Heart left ventricle (tissue), 16 donors: ENCODE measurements at regions not wholly inside any gene's neighbourhood (a gene's known extent, or its start where the extent isn't known, plus 50 kb on each side); places are given as distances from the start of the nearest gene placed in this dataset.
A peak's percentile ranks its signal among the peaks of the same experiment; 100 is the strongest.

Source experiments
- ATAC-seq, 4 donors: fragments of 200-7000 bp; cut with Tn5 transposase; one replicate each; pipeline ENCODE4 v1.9.1; 2020 to 2022; ENCODE audit warnings: moderate library complexity in 4 of 4, mild to moderate bottlenecking in 3 of 4, moderate number of reproducible peaks in 1 of 4
- DNase-seq, 5 donors: peaks; one replicate each; pipeline ENCODE4 v3.0.0-alpha.2; 2020
- H3K27ac ChIP-seq, 12 donors: fragments of 200-600 bp; sonication (generic) in 4 of 12; one replicate each; pipeline versions ENCODE4 v1.5.0 to v1.8.0; 2016 to 2022; ENCODE audit warnings: mild to moderate bottlenecking in 2 of 12
- H3K27me3 ChIP-seq, 9 donors: fragments of 200-600 bp; sonication (generic) in 2 of 9; one replicate each; pipeline versions ENCODE4 v1.5.1 to v1.8.0; 2016 to 2022; ENCODE audit warnings: mild to moderate bottlenecking in 3 of 9
- H3K36me3 ChIP-seq, 9 donors: fragments of 200-600 bp; sonication (generic) in 2 of 9; one replicate each; pipeline versions ENCODE4 v1.5.0 to v1.8.0; 2018 to 2022; ENCODE audit warnings: mild to moderate bottlenecking in 2 of 9
- H3K4me1 ChIP-seq, 12 donors: fragments of 200-600 bp; sonication (generic) in 4 of 12; one replicate each; pipeline versions ENCODE4 v1.5.0 to v1.8.0; 2016 to 2022; ENCODE audit warnings: mild to moderate bottlenecking in 3 of 12
- H3K4me3 ChIP-seq, 12 donors: fragments of 200-600 bp; sonication (generic) in 4 of 12; one replicate each; pipeline versions ENCODE4 v1.5.0 to v1.8.0; 2017 to 2022; ENCODE audit warnings: mild to moderate bottlenecking in 9 of 12, moderate library complexity in 4 of 12
- H3K9me3 ChIP-seq, 12 donors: fragments of 200-600 bp; sonication (generic) in 4 of 12; one replicate each; pipeline versions ENCODE4 v1.5.0 to v1.8.0; 2016 to 2022; ENCODE audit warnings: mild to moderate bottlenecking in 1 of 12
- CTCF ChIP-seq, 12 donors: fragments of 200-600 bp; sonication (generic) in 4 of 12; IDR thresholded peaks; one replicate each; pipeline versions ENCODE4 v1.5.0 to v1.8.0; 2018 to 2022; ENCODE audit warnings: antibody characterized with exemption in 12 of 12, mild to moderate bottlenecking in 5 of 12
- POLR2A ChIP-seq, 2 donors: fragments of 450-650 bp; IDR thresholded peaks; one replicate each; pipeline ENCODE4 v1.6.1; 2017; ENCODE audit warnings: antibody characterized with exemption in 2 of 2, mild to moderate bottlenecking in 2 of 2, moderate library complexity in 2 of 2
- WGBS, 4 donors: extraction: QIAGEN DNeasy Blood & Tissue Kit in 2 of 4; methylation state at CpG; one replicate each; pipeline versions ENCODE4 v1.1.5 to v1.1.7; 2013 to 2018; 5-methylcytosine and 5-hydroxymethylcytosine counted together
- intact Hi-C, 10 donors: fragments of 100-400 bp; cut with DNase I; formaldehyde crosslinking; loops; one replicate each; pipeline versions ENCODE4 v1.11.1 to v1.14.2; 2022
- donor health status: ischemic (EF 13 %, LVEDD 7.1; RV severe dilation, severe dysfunction).
- donor health status: healthy with polysubstance abuse.
- donor health status: DM: no; HTN: yes; CAD: no.
- donor health status: DM: no; HTN: no; CAD: no.
- donor health status: ischemic (EF 25% LVEDD 6.9; RV normal size, moderate dysfunction).
- donor health status: ischemic (EF 25% LVEDD 5.7; RV mildly dilated, moderate dysfunction).
- donor health status: healthy.
- donor health status: DM: yes; HTN: yes; CAD: no.
- donor health status: ischemic (EF 35%, LVEDD 5.7; RV mildly dilated, moderate dysfunction).
- donor health status: nonischemic (EF 11% LVEDD 7.7; RV severe dilation, severe dysfunction).
- donor health status: DM: yes; HTN: yes; CAD: no.
- donor health status: PGD.
- donor health status: ischemic (EF 29% LVEDD 5.4; RV normal size, mild dysfunction).
- donor health status: nonischemic (EF 23%, LVEDD 6.1; RV moderate dilation, normal function).

DNA sequence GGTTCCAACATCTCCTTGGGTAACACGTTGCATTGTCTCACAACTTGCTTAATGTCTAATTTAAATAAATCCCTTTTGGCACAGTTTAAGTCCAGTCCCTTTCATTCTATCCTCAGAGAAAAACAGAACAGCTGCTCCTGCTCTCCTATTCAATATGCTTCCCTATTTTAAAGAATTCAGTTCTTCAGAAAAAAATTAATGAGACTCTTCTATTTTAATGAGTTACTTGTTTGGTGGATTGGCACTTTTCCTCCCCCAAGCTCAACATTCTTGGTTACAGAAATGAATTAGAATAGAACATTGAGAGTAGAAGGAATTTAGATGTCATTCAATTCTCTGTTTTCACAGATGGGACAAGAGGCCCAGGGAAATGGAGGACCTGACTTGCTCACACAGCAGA lies 116.9 kb upstream of the ATP8B1 start:
- Histone ChIP-seq H3K27ac (no peak overlapping the region), H3K27me3 (no peaks in the 10 kb centered on the region), H3K4me1 (peaks cover 0 to 10% (median 3%) of the 10 kb centered on the region in 12 donors), H3K36me3 (no peaks in the 10 kb centered on the region), H3K4me3 (no peak overlapping the region), H3K9me3 (no peaks in the 10 kb centered on the region)
- ATAC-seq: no peak
- WGBS, 4 donors: 82 to 83% (median 83%) methylated on average over 1 of the region's 1 CpG
- intact Hi-C loops: no loop called here
- no peak for DNase-seq
- TF ChIP-seq POLR2A (IDR thresholded peaks at IDR 0.05) (no peak), CTCF (IDR thresholded peaks at IDR 0.05) (no peak)

GRCh38 chr18:57918601-57919000 lies 115.5 kb upstream of the ATP8B1 start:
- ATAC-seq (no peak), DNase-seq (no peak)
- no peak for TF ChIP-seq CTCF (IDR thresholded peaks at IDR 0.05)
- no peak for TF ChIP-seq POLR2A (IDR thresholded peaks at IDR 0.05)
- H3K9me3 ChIP-seq: no peaks in the 10 kb centered on the region
- no peak overlapping the region for H3K4me3 ChIP-seq
- H3K36me3 ChIP-seq: no peaks in the 10 kb centered on the region
- H3K27ac ChIP-seq: no peak overlapping the region
- peaks cover 0 to 10% (median 3%) of the 10 kb centered on the region in 12 donors for H3K4me1 ChIP-seq
- intact Hi-C loops: no loop called here
- 85 to 87% (median 86%) methylated on average over 3 of the region's 3 CpGs for WGBS, 4 donors
- no peaks in the 10 kb centered on the region for H3K27me3 ChIP-seq

GRCh38 chr18:57916684-57917083 lies 113.6 kb upstream of the ATP8B1 start:
- Histone ChIP-seq H3K4me3 (no peak overlapping the region), H3K36me3 (no peaks in the 10 kb centered on the region), H3K27ac (peak overlapping the region in 3 of 12 donors; percentile 23 to 60 (median 31)), H3K27me3 (no peaks in the 10 kb centered on the region), H3K4me1 (peaks cover 0 to 10% (median 3%) of the 10 kb centered on the region in 12 donors), H3K9me3 (no peaks in the 10 kb centered on the region)
- TF ChIP-seq CTCF (IDR thresholded peaks at IDR 0.05): no peak
- TF ChIP-seq POLR2A (IDR thresholded peaks at IDR 0.05): no peak
- ATAC-seq (peak in 1 of 4 donors; percentile 7), DNase-seq (no peak)
- intact Hi-C loops: no loop called here
- WGBS, 4 donors: 63 to 76% (median 71%) methylated on average over 3 of the region's 3 CpGs

- Histone ChIP-seq H3K4me3 (no peak overlapping the region), H3K4me1 (peaks cover 0 to 10% (median 3%) of the 10 kb centered on the region in 12 donors), H3K27ac (peak overlapping the region in 6 of 12 donors; percentile 23 to 60 (median 28)), H3K27me3 (no peaks in the 10 kb centered on the region), H3K36me3 (no peaks in the 10 kb centered on the region), H3K9me3 (no peaks in the 10 kb centered on the region)
- intact Hi-C loops: no loop called here
- ATAC-seq (peak in 3 of 4 donors; percentile 14 to 82 (median 20)), DNase-seq (no peak)
- TF ChIP-seq POLR2A (IDR thresholded peaks at IDR 0.05) (no peak), CTCF (IDR thresholded peaks at IDR 0.05) (no peak)
- 44 to 51% (median 47%) methylated on average over 5 of the region's 5 CpGs for WGBS, 4 donors
These were observed 112.9 kb upstream of the ATP8B1 start for GRCh38 chr18:57915865-57916582.
